ENCODE measurements at regions not wholly inside any gene's neighbourhood (a gene's known extent, or its start where the extent isn't known, plus 50 kb on each side); places are given as distances from the start of the nearest gene placed in this dataset.

- no peak for DNase-seq (ENCODE audit: low spot score)
- H3K27ac ChIP-seq: no peak overlapping the region
- H3K4me1 ChIP-seq: no peaks in the 10 kb centered on the region
- TF ChIP-seq, protein P1, sequence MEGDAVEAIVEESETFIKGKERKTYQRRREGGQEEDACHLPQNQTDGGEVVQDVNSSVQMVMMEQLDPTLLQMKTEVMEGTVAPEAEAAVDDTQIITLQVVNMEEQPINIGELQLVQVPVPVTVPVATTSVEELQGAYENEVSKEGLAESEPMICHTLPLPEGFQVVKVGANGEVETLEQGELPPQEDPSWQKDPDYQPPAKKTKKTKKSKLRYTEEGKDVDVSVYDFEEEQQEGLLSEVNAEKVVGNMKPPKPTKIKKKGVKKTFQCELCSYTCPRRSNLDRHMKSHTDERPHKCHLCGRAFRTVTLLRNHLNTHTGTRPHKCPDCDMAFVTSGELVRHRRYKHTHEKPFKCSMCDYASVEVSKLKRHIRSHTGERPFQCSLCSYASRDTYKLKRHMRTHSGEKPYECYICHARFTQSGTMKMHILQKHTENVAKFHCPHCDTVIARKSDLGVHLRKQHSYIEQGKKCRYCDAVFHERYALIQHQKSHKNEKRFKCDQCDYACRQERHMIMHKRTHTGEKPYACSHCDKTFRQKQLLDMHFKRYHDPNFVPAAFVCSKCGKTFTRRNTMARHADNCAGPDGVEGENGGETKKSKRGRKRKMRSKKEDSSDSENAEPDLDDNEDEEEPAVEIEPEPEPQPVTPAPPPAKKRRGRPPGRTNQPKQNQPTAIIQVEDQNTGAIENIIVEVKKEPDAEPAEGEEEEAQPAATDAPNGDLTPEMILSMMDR (IDR thresholded peaks at IDR 0.05): no peak
- no peaks in the 10 kb centered on the region for H3K27me3 ChIP-seq
- H3K9me3 ChIP-seq: no peaks in the 10 kb centered on the region
- no peaks in the 10 kb centered on the region for H3K36me3 ChIP-seq
- no peak overlapping the region for H3K4me3 ChIP-seq
These were observed 83.1 kb upstream of the LRRTM4 start for GRCh38 chr2:77604953-77605929.

- no peak overlapping the region for H3K27ac ChIP-seq
- no peaks in the 10 kb centered on the region for H3K9me3 ChIP-seq
- DNase-seq (ENCODE audit: low spot score): no peak
- H3K4me3 ChIP-seq: no peak overlapping the region
- TF ChIP-seq, protein P1 (IDR thresholded peaks at IDR 0.05): no peak
- no peaks in the 10 kb centered on the region for H3K4me1 ChIP-seq
- H3K27me3 ChIP-seq: no peaks in the 10 kb centered on the region
- no peaks in the 10 kb centered on the region for H3K36me3 ChIP-seq
These were observed 86.3 kb upstream of the LRRTM4 start for GRCh38 chr2:77608510-77608909.

GRCh38 chr2:77629539-77629938 is 107.4 kb upstream of the LRRTM4 start:
- no peak overlapping the region for H3K4me3 ChIP-seq
- TF ChIP-seq, protein P1 (IDR thresholded peaks at IDR 0.05): no peak
- H3K4me1 ChIP-seq: no peaks in the 10 kb centered on the region
- H3K9me3 ChIP-seq: peaks cover 0 to 12% of the 10 kb centered on the region in 2 donors
- H3K27ac ChIP-seq: no peak overlapping the region
- no peaks in the 10 kb centered on the region for H3K27me3 ChIP-seq
- no peaks in the 10 kb centered on the region for H3K36me3 ChIP-seq
- DNase-seq (ENCODE audit: low spot score): no peak

DNA sequence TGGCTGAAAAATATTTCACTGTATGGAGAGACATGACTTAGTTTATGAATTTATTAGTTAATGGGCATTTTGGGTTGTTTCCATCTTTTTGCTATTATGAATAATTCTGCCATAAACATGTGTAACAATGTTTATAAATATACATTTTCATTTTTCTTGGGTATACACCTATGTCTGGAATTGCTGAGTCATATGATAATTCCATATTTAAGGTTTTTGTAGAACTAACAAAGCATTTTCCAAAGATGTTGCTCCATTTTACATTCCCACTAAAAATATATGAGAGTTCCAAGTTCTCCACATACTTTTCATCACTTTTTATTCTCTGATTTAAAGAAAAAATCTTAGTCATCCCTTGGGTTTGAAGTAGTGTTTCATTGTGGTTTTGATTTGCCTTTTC is 108.8 kb upstream of the LRRTM4 start:
- Histone ChIP-seq H3K9me3 (peaks cover 0 to 12% of the 10 kb centered on the region in 2 donors), H3K36me3 (no peaks in the 10 kb centered on the region), H3K4me1 (no peaks in the 10 kb centered on the region), H3K27me3 (no peaks in the 10 kb centered on the region), H3K4me3 (no peak overlapping the region), H3K27ac (no peak overlapping the region)
- DNase-seq (ENCODE audit: low spot score): no peak
- TF ChIP-seq, protein P1 (IDR thresholded peaks at IDR 0.05): no peak

DNA sequence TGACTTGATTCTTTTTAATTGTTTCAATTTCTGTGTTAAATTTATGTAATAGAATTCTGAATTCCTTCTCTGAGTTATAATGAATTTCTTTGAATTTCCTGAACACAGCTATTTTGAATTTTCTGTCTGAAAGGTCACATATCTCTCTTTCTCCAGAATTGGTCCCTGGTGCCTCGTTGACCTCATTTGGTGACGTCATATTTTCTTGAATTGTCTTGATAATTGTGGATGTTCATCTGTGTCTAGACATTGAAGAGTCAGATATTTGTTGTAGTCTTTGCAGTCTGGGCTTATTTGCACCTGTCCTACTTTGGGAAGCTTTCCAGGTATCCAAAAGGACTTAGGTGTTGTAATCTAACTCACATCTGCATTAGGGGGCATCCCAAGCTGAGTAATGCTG is 111.4 kb upstream of the LRRTM4 start:
- no peaks in the 10 kb centered on the region for H3K36me3 ChIP-seq
- DNase-seq (ENCODE audit: low spot score): no peak
- TF ChIP-seq, protein P1 (IDR thresholded peaks at IDR 0.05): no peak
- H3K27ac ChIP-seq: no peak overlapping the region
- H3K9me3 ChIP-seq: peaks cover 0 to 12% of the 10 kb centered on the region in 2 donors
- H3K4me1 ChIP-seq: no peaks in the 10 kb centered on the region
- no peak overlapping the region for H3K4me3 ChIP-seq
- H3K27me3 ChIP-seq: no peaks in the 10 kb centered on the region

Data from right atrium auricular region (tissue), 2 donors.